Tibial nerve (tissue), 4 donors: ENCODE measurements at regions not wholly inside any gene's neighbourhood (a gene's known extent, or its start where the extent isn't known, plus 50 kb on each side); places are given as distances from the start of the nearest gene placed in this dataset.

Experiments used
- DNase-seq, 2 donors: peaks; one replicate each; pipeline ENCODE4 v3.0.0-alpha.2; 2019; ENCODE audit warnings: low spot score in 2 of 2
- H3K27ac ChIP-seq, 4 donors: fragments of 200-600 bp; sonication (generic) in 3 of 4; one replicate each; pipeline ENCODE4 v1.5.1; 2017 to 2019; ENCODE audit warnings: mild to moderate bottlenecking in 1 of 4
- H3K27me3 ChIP-seq, 2 donors: fragments of 200-600 bp; sonication (generic) in 1 of 2; one replicate each; pipeline versions ENCODE4 v1.5.1 to v1.6.0; 2017 to 2019
- H3K36me3 ChIP-seq, 3 donors: fragments of 200-600 bp; sonication (generic); one replicate each; pipeline ENCODE4 v1.5.1; 2018 to 2019
- H3K4me1 ChIP-seq, 4 donors: fragments of 200-600 bp; sonication (generic) in 3 of 4; one replicate each; pipeline ENCODE4 v1.5.1; 2017 to 2019
- H3K4me3 ChIP-seq, 4 donors: fragments of 200-600 bp; sonication (generic) in 3 of 4; one replicate each; pipeline ENCODE4 v1.5.1; 2017 to 2019; ENCODE audit warnings: mild to moderate bottlenecking in 1 of 4, moderate library complexity in 1 of 4
- H3K9me3 ChIP-seq, 4 donors: fragments of 200-600 bp; sonication (generic) in 3 of 4; one replicate each; pipeline ENCODE4 v1.5.1; 2017 to 2019
- EP300 ChIP-seq, 2 donors: sonication (generic); formaldehyde crosslinking; IDR thresholded peaks; one replicate each; pipeline ENCODE4 v1.6.1; 2017; ENCODE audit warnings: antibody characterized with exemption in 2 of 2, mild to moderate bottlenecking in 1 of 2
- POLR2A ChIP-seq, 2 donors: fragments of 450-650 bp; IDR thresholded peaks; one replicate each; pipeline ENCODE4 v1.6.1; 2017; ENCODE audit warnings: antibody characterized with exemption in 2 of 2, mild to moderate bottlenecking in 2 of 2, moderate library complexity in 2 of 2
- WGBS, 2 donors: methylation state at CpG; one replicate each; pipeline ENCODE4 v1.1.5; 2018; 5-methylcytosine and 5-hydroxymethylcytosine counted together
- TF ChIP-seq, protein P1 (sequence below), 5 experiments: fragments of 200-600 bp in 3 of 5; fragments of 450-650 bp in 2 of 5; sonication (generic) in 3 of 5; IDR thresholded peaks; one replicate each; pipeline ENCODE4 v1.5.1; 2016 to 2019; ENCODE audit warnings: antibody characterized with exemption in 5 of 5, mild to moderate bottlenecking in 3 of 5, moderate library complexity in 2 of 5

DNA sequence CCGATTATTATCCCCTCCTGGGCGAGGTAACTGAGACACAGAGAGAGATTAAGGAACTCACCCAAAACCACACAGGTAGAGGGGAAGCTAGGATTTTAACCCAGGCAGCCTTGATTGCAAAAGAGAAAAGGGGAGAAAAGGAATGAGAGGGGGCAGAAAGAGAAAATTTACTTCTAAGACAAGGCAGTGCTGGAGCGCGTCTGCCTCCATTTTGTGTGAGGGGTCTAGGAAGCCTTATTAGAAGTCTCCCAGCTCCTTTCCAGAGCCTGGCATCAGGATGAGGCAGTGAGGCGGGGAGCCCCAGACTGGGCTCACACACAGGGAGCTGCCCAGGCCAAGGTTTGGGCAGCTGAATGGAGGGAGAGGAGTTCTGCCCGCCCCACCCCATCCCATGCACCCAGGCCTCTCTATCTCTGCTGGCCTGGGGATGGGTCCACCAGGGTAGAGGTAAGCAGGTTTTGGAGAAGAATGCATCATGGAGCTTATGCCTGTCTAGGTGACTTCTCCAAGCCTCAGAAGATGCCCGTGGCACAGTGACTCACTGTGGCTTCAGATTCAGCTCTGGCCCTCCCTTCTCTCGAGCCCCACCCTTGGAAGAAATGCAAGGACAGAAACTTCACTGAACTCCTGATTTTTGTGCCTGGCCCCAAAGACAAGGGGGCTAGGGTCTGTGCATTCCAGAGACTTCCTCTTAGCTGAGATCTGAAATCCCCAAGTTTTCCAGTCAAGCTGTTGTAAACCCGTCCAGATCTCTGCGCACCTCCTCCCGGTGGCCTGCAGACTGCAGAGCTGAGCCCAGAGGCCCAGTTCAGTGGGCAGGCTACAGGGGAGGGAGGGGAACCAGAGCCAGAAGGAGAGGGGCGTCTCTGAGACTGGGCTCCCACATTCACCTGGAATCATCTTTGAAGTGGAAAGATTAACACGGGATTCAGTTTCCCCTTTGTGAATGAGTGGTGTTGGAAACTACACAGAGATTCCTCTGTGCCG, 95.1 kb upstream of the CDH5 start:
- Histone ChIP-seq H3K9me3 (peaks cover 0 to 8% (median 0%) of the 10 kb centered on the region in 4 donors), H3K27me3 (no peaks in the 10 kb centered on the region), H3K4me1 (peaks cover 0 to 52% (median 8%) of the 10 kb centered on the region in 4 donors), H3K27ac (peak overlapping the region in 1 of 4 donors; percentile 78), H3K36me3 (no peaks in the 10 kb centered on the region), H3K4me3 (no peak overlapping the region)
- WGBS, 2 donors = 84 to 90% methylated on average over 14 of the region's 14 CpGs
- no peak for DNase-seq
- TF ChIP-seq EP300 (IDR thresholded peaks at IDR 0.05) (no peak), POLR2A (IDR thresholded peaks at IDR 0.05) (no peak)
- TF ChIP-seq, protein P1, sequence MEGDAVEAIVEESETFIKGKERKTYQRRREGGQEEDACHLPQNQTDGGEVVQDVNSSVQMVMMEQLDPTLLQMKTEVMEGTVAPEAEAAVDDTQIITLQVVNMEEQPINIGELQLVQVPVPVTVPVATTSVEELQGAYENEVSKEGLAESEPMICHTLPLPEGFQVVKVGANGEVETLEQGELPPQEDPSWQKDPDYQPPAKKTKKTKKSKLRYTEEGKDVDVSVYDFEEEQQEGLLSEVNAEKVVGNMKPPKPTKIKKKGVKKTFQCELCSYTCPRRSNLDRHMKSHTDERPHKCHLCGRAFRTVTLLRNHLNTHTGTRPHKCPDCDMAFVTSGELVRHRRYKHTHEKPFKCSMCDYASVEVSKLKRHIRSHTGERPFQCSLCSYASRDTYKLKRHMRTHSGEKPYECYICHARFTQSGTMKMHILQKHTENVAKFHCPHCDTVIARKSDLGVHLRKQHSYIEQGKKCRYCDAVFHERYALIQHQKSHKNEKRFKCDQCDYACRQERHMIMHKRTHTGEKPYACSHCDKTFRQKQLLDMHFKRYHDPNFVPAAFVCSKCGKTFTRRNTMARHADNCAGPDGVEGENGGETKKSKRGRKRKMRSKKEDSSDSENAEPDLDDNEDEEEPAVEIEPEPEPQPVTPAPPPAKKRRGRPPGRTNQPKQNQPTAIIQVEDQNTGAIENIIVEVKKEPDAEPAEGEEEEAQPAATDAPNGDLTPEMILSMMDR (IDR thresholded peaks at IDR 0.05) = no peak

DNA sequence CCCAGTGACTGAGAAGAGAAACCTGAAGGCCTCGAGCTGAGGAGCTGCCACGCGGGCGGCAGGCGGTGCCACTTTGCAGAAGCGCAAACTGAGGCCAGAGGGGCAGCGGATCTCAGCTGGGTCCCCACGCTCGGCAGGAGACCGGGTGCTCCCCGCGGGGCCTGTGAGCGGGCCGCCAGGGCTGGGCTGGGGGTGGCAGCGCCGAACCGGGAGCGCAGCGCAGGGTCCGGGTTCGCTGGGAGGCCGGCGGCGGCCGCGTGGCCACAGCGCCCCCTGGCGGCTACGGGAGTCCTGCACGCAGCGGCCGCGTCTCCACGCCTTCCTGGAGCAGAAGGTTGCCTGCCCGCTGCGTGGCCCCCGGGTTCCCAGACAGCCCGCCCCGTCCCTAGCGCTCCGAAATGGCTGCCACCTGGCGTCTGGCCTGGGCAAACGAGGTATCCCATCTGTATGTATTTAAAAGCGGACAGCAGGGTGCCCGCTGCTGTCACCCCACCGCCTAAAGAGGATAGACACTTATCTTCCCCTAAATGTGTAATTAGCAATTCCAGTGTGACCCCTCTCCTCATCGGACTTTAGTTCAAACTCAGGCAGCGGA, 96.1 kb upstream of the CDH5 start:
- H3K27me3 ChIP-seq = no peaks in the 10 kb centered on the region
- peaks cover 0 to 61% (median 11%) of the 10 kb centered on the region in 4 donors for H3K4me1 ChIP-seq
- no peaks in the 10 kb centered on the region for H3K36me3 ChIP-seq
- peak; percentile 45 to 53 for DNase-seq
- peak overlapping the region in 3 of 4 donors; percentile 20 to 47 (median 20) for H3K4me3 ChIP-seq
- 7 to 8% methylated on average over 46 to 48 of the region's 48 CpGs for WGBS, 2 donors
- peak overlapping the region in 2 of 4 donors; percentile 74 to 78 for H3K27ac ChIP-seq
- no peaks in the 10 kb centered on the region for H3K9me3 ChIP-seq
- TF ChIP-seq POLR2A (IDR thresholded peaks at IDR 0.05) (no peak), EP300 (IDR thresholded peaks at IDR 0.05) (no peak)
- TF ChIP-seq, protein P1 (IDR thresholded peaks at IDR 0.05) = peak; percentile 94 to 99 (median 98)

DNA sequence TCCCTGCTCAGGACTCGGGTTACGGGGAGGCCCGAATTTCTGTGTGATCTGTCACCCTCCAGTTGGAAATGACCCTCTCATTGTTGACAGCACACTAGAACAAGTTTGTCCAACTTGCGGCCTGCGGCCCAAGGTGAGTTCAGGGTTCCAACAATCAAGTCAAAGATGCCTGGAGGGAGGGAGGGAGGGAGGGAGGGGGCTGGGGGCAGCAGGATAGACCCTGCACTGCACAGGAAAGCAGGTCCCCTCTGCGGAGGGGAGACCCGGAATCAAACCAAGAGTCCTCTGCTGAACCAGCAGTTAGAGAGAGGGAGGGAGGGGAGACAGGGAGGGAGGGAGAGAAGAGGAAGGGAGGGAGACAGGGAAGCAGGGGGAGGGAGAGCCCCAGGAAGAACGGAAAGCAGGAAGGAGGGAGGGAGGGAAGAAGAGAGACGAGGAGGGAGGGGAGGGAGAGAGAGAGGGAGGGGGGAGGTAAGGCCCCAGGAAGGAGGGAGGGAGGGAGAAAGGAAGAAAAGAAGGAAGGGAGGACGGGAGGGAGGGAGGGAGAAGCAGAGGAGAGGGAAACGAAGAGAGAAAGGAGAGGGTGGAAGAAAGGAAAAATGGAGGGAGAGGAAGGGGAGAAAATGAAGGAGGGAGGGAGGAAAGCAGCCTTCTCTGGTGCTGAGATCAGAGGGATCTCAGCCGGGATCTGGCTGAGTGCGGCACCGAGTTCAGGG, 96.7 kb upstream of the CDH5 start:
- DNase-seq = no peak
- WGBS, 2 donors = 38 to 44% methylated on average over 14 of the region's 14 CpGs
- Histone ChIP-seq H3K27me3 (no peaks in the 10 kb centered on the region), H3K4me3 (peak overlapping the region in 3 of 4 donors; percentile 20 to 47 (median 20)), H3K4me1 (peaks cover 0 to 68% (median 11%) of the 10 kb centered on the region in 4 donors), H3K27ac (peak overlapping the region in 2 of 4 donors; percentile 74 to 78), H3K36me3 (no peaks in the 10 kb centered on the region), H3K9me3 (no peaks in the 10 kb centered on the region)
- no peak for TF ChIP-seq EP300 (IDR thresholded peaks at IDR 0.05)
- TF ChIP-seq, protein P1 (IDR thresholded peaks at IDR 0.05) = no peak
- TF ChIP-seq POLR2A (IDR thresholded peaks at IDR 0.05) = no peak

DNA sequence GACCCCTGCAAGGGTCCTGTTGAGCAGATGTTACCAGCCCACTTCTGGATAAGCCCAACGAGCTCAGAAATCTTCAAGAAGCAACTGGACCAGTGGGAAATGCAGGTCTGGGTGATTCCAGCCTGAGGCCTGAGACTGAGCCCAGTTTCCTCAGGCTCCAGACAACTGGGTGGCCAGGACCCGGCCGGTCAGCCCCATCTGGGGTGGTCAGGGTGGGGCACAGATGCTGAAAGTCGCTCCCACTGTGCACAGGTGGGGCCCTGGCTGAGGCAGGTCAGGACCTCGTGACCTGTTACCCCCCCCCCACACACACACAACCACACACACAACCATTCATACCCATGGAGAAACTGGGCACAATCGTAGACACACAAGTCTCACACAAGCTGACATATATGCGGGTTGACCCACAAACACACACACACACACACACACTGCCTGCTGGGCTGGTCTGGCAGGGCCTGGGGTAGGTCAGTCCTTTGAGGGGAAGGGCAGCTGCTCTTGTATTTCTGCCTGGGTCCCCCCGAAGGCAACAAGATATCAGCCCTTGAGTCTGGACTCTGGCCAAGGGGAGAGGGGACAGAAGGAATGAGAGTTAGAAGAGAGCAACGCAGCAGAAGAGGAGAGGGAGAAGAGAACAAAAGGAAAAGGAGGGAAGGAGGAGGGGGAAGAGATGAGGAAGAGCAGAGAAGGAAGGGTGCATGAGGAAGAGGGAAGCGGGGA, 99.0 kb upstream of the CDH5 start:
- H3K36me3 ChIP-seq = no peaks in the 10 kb centered on the region
- H3K9me3 ChIP-seq = no peaks in the 10 kb centered on the region
- no peak for DNase-seq
- 61 to 62% methylated on average over 7 to 9 of the region's 10 CpGs for WGBS, 2 donors
- no peaks in the 10 kb centered on the region for H3K27me3 ChIP-seq
- peaks cover 0 to 85% (median 12%) of the 10 kb centered on the region in 4 donors for H3K4me1 ChIP-seq
- TF ChIP-seq EP300 (IDR thresholded peaks at IDR 0.05) (no peak), POLR2A (IDR thresholded peaks at IDR 0.05) (no peak)
- TF ChIP-seq, protein P1 (IDR thresholded peaks at IDR 0.05) = no peak
- no peak overlapping the region for H3K4me3 ChIP-seq
- H3K27ac ChIP-seq = peak overlapping the region in 2 of 4 donors; percentile 72 to 73
